GM12878 (cell line): ENCODE measurements at regions not wholly inside any gene's neighbourhood (a gene's known extent, or its start where the extent isn't known, plus 50 kb on each side); places are given as distances from the start of the nearest gene placed in this dataset.

ENCODE experiments used
- CTCF ChIP-seq, 3 experiments: IDR thresholded peaks in 2 of 3; conservative IDR thresholded peaks in 1 of 3; 2 replicates each; pipeline ENCODE4 v1.5.1; 2011; ENCODE audit warnings: low read depth in 3 of 3, low read length in 3 of 3, mild to moderate bottlenecking in 3 of 3, control low read depth in 2 of 3, moderate library complexity in 2 of 3, inconsistent platforms in 1 of 3, mixed read lengths in 1 of 3; ENCODE audit not compliant: control insufficient read depth in 2 of 3, insufficient read depth in 1 of 3; ENCODE audit errors: extremely low read depth in 1 of 3
- GABPA ChIP-seq: IDR thresholded peaks from 2 replicates; pipeline ENCODE4 v1.6.1; 2014; ENCODE audit warnings: antibody characterized with exemption, low read depth, mild to moderate bottlenecking, inconsistent platforms
- NFYB ChIP-seq: IDR thresholded peaks from 2 replicates; pipeline ENCODE4 v1.6.1; 2011; ENCODE audit warnings: low read depth, mild to moderate bottlenecking, low read length, improper control_type of control experiment, moderate library complexity; ENCODE audit not compliant: insufficient read depth
- POLR2A ChIP-seq: IDR thresholded peaks from 2 replicates; pipeline ENCODE4 v1.6.1; 2011; ENCODE audit warnings: low read depth, mild to moderate bottlenecking, low read length
- POLR2AphosphoS2 ChIP-seq: IDR thresholded peaks from 2 replicates; pipeline ENCODE4 v1.6.1; 2011; ENCODE audit warnings: low read depth, mild to moderate bottlenecking, low read length, improper control_type of control experiment, moderate library complexity
- SREBF1 ChIP-seq: IDR thresholded peaks from 2 replicates; pipeline ENCODE4 v1.6.1; 2012; ENCODE audit warnings: mild to moderate bottlenecking, low read length
- YY1 ChIP-seq: IDR thresholded peaks from 2 replicates; pipeline ENCODE4 v1.6.1; 2011; ENCODE audit warnings: low read depth, mild to moderate bottlenecking, low read length

GRCh38 chr9:134517069-134517680 is 124.4 kb upstream of the COL5A1 start:
- TF ChIP-seq NFYB (no peak), GABPA (no peak), YY1 (no peak), POLR2A (no peak), POLR2AphosphoS2 (no peak), CTCF (IDR thresholded peaks at IDR 0.05 in 2 of 3, conservative IDR thresholded peaks at IDR 0.05 in 1 of 3; ENCODE audit: control insufficient read depth in 2 of 3, extremely low read depth in 1 of 3, insufficient read depth in 1 of 3, low read depth in 3 of 3, low read length in 3 of 3) (no peak), SREBF1 (no peak)
